Motor neuron (in vitro differentiated cells): ENCODE measurements at regions not wholly inside any gene's neighbourhood (a gene's known extent, or its start where the extent isn't known, plus 50 kb on each side); places are given as distances from the start of the nearest gene placed in this dataset.

Experiments used
- ATAC-seq, 8 experiments: fragments of 200-7000 bp; cut with Tn5 transposase; replicated peaks in 6 of 8; 2 replicates each; pipeline ENCODE4 v1.8.0; 2021; ENCODE audit warnings: mild to moderate bottlenecking in 8 of 8, moderate library complexity in 8 of 8
- H3K27ac ChIP-seq, 2 donors: fragments of 250-450 bp; sonication (Bioruptor Pico); 2 replicates each; pipeline ENCODE4 v1.9.0; 2021; ENCODE audit warnings: antibody characterized with exemption in 2 of 2, mild to moderate bottlenecking in 2 of 2, moderate library complexity in 1 of 2
- H3K4me1 ChIP-seq, 2 donors: fragments of 250-450 bp; sonication (Bioruptor Pico); replicated peaks in 1 of 2; 2 replicates each; pipeline ENCODE4 v1.6.1; 2021; ENCODE audit warnings: antibody characterized with exemption in 2 of 2, mild to moderate bottlenecking in 2 of 2, moderate library complexity in 1 of 2
- H3K4me3 ChIP-seq, 5 donors: fragments of 250-450 bp; sonication (Bioruptor Pico); 2 replicates each; pipeline ENCODE4 v1.9.0; 2021; ENCODE audit warnings: antibody characterized with exemption in 5 of 5, mild to moderate bottlenecking in 5 of 5, moderate library complexity in 4 of 5
- WGBS, 10 experiments: fragments of 450-650 bp; shearing (Covaris generic); methylation state at CpG; one replicate each; pipeline ENCODE4 v1.0.0; 2022; 5-methylcytosine and 5-hydroxymethylcytosine counted together
- in situ Hi-C, 9 experiments: fragments of 400-800 bp; cut with MboI; loops; one replicate each; pipeline ENCODE4 v1.15.0; 2021; ENCODE audit warnings: low sequenced_read_pairs in 9 of 9, low pct_unique_long_range_greater_than_20kb in 2 of 9; ENCODE audit not compliant: unreplicated experiment in 9 of 9

DNA sequence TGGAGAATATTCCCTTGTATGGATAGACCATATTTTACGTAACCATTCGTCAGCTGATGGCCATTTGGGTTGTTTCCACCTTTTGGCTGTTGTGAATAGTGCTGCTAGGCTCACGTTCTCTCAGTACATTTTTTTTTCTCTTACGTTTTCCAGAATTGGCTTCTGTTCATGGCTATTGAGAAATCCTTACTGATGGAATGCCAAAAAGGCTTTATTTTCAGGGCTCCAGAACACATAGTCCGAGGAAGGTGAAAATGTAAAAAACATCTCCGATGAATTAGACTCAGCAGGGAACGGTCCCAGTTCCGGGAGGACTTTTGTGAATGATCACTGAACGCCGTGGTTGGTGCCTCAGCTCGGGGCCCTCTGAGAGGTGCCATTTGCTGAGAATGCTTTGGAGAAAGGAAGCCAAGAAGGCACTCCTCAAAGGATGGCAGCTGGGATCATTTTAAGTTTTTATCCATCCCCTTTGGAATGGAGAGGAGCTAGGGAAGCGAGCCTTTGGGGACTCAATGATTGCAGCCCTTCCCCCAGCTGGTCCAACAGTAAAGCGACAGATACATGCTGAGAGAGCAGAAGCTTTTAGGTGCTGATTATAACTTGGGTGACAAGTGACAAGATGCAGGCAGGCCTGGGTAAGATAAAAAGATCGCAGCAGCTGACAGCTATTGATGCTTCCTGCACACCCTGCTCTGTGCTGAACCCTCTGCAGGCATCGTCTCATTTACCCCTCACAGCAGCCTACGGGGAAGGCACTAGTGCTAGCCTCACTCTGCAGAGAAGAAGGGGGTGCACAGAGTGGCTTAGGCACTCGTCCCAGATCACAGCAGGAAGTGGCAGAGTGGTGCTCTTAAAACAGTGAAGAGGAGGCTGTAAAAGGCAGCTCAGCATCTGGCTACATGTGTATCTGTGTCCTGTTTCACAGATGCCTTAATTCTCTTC is 133.4 kb upstream of the KCNG1 start:
- peak in 2 of 8 experiments; percentile 24 to 37 for ATAC-seq
- 1 to 93% (median 65%) methylated on average over 3 to 15 of the region's 17 CpGs; no CpG with 5 or more reads in 1 of the 10 experiments for whole genome bisulfite sequencing, 10 experiments
- Histone ChIP-seq H3K4me1 (peaks cover 0 to 4% of the 10 kb centered on the region in 2 donors), H3K27ac (no peak overlapping the region), H3K4me3 (no peak overlapping the region)
- in situ Hi-C loops, result no loop called here

DNA sequence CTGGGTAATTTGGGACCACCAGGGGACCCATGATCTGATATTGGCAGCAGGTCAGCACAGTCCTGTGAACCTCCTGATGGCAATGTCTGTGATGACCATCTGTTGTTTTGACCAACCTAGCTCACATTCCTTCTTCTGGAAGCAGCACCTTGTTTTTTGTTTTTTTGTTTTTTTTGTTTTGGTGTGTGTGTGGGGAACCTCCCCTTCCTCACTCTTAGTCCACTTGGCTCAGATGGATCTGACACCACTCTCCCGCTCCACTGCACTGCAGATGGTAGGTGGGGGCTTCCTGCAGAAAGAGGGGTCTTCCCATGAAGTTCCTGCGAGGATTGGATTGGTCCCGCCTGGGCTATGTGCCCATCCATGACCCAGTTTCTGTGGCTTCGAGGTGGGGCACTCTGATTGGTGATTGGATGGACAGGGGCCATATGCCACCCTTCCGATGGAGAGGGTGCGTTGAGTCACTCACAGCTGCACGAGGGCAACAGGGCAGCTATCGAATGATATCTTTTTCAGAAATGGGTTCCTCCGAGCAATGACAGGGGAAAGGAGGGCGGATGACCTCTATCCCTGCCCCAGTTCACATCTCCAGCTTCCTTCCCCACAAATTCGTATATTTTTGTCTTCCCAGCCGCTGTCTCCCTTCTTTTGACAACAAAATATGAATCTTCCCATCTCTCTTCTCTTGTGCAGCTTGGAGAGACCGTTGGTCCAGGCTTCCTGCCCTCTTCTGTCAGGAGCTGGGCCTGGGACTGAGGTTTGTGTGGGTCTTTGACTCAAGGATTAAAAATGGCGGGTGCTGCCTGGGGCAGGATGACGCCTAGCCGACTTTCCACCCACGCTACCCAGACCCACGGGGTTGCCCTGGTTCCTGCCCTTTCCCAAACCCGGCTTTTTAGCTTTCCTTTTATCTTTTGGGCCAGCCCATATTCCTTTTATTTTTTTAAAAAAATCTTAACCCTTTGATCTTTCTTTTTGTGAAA is 132.1 kb upstream of the KCNG1 start:
- H3K4me3 ChIP-seq, result no peak overlapping the region
- WGBS, 10 experiments, result 34 to 92% (median 84%) methylated on average over 2 to 15 of the region's 19 CpGs
- peaks cover 0 to 4% of the 10 kb centered on the region in 2 donors for H3K4me1 ChIP-seq
- no peak overlapping the region for H3K27ac ChIP-seq
- no peak for ATAC-seq
- in situ Hi-C loops, result no loop called here

DNA sequence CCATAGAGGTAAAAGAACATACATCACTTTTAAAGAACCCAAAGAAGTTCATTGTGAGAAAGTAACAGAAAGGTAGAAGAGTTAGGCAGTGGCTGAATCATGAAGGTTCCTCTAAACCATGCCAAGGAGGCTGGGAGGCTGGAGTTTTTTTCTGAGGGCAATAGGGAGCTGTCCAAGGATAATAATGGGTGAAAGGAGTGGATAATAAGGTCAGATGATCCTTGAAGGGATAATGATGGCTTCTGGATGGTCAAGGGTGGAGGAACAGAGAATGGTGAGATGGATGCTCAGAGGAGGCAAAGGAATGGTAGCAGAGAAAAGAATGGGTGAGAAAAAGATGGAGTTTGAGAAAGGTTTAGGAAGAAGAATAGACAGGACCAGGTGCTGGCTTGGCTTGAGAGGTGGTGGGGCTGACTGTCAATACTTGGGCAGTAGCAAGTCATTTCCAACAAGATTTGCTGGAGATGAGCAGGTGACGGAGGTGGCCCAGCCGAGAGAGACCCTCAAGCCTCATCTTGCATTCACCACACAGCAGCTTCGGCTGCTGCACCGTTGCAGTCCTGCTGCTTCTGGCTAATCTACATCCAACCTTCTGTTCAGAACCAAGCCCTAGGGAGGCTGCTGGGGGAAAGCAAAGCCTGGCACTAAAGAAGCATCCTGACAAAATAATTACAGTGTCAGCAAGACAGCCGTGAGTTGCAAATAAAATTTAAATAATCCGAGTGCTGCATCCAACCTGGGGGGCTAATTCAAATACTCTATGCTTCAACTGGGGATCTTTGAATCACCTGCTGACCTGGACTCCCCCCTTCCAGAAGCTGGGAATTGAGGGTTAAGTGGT is 131.2 kb upstream of the KCNG1 start:
- peaks cover 0 to 4% of the 10 kb centered on the region in 2 donors for H3K4me1 ChIP-seq
- no peak overlapping the region for H3K4me3 ChIP-seq
- 17 to 92% (median 61%) methylated on average over 2 to 6 of the region's 6 CpGs; no CpG with 5 or more reads in 1 of the 10 experiments for WGBS, 10 experiments
- no peak overlapping the region for H3K27ac ChIP-seq
- ATAC-seq, result no peak
- in situ Hi-C loops, result no loop called here

DNA sequence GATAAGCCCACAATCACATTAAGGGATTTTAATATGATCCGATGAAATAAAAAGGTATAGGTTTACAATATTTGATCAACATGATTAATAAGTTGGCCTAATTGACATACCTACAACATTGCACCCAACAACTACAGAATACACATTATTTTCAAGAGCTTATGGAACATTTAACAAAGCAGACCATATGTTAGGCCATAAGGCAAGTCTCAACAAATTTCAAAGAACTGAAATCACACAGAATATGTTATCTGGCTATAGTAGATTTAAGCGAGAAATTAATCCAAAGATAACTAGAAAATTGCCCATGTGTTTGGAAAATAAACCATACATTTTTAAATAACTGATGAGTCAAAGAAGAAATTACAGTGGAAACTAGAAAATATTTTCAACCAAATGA is 126.0 kb upstream of the KCNG1 start:
- WGBS, 10 experiments, result 21 to 100% (median 93%) methylated on average over 1 to 2 of the region's 2 CpGs
- no peak for ATAC-seq
- Histone ChIP-seq H3K27ac (no peak overlapping the region), H3K4me1 (no peaks in the 10 kb centered on the region), H3K4me3 (no peak overlapping the region)
- in situ Hi-C loops, result no loop called here

DNA sequence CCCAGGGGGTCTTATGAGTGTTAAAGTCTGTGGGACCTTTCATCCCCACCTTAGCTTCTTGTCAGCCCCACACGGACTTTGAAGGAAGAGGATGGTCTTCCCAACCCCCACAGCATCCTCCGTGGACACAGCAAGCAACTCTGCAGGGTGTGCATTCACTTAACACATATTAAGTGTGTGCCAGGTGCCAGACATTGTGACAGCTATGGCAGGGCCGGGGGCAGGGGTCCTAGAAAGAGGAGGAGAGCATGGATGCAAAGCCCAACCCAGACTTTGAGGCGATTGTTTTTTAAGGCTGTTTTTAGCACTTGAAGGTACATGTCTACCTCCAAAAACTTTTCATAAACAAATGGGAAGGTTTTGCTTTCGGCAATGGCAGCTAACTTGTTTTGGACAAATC is 121.6 kb upstream of the KCNG1 start:
- ATAC-seq, result no peak

DNA sequence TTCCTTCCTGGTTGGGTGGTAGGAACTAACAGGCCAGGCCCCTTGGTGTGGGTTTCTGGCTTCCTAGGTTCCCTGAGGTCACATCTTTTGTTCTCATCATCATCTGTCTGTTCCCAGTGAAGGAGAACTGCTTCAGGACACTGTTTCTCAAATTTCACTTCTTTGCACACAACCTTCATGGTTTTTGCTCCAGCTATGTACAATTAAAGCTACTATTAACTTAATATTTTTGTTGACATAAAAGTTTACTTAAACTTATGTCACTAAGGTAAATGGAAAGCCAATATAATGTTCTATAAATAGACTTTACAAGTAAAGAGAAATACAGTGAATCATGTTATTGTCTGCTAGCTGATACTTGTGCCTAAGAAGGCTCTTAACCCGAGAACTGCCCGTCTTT is 120.7 kb upstream of the KCNG1 start:
- no peak overlapping the region for H3K27ac ChIP-seq
- no peak for ATAC-seq
- H3K4me1 ChIP-seq, result no peaks in the 10 kb centered on the region
- no peak overlapping the region for H3K4me3 ChIP-seq
- WGBS, 10 experiments, result 60 to 100% (median 94%) methylated on average over 1 to 2 of the region's 2 CpGs; no CpG with 5 or more reads in 6 of the 10 experiments
- in situ Hi-C loops, result no loop called here

More for the DNA sequence above, 121.6 kb upstream of the KCNG1 start:
- Histone ChIP-seq H3K4me3 (no peak overlapping the region), H3K27ac (no peak overlapping the region), H3K4me1 (no peaks in the 10 kb centered on the region)
- in situ Hi-C loops, result no loop called here
- WGBS, 10 experiments, result 8 to 100% (median 44%) methylated on average over 1 to 5 of the region's 5 CpGs; no CpG with 5 or more reads in 1 of the 10 experiments

DNA sequence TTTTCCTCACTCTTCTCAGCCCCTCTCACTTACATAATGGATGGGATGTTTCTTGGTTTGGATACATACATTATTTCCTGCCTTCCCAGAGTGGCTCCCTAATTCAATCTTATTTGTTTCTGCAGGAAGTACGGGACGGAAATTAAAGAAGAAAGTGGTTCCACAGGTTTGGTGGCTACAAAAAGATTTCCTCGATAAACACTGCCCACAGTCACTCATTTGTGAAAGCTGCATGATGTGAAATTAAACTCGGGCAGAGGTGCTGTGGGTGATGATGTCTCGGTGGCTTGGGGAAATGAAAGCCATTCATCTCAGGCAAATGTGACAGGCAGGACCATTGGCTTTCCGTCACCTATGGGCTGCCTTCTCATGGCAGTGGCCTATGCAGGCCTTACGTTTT is 119.5 kb upstream of the KCNG1 start:
- no peak overlapping the region for H3K4me3 ChIP-seq
- no peak for ATAC-seq
- in situ Hi-C loops, result no loop called here
- WGBS, 10 experiments, result 42 to 100% (median 88%) methylated on average over 2 to 6 of the region's 7 CpGs; no CpG with 5 or more reads in 2 of the 10 experiments
- no peaks in the 10 kb centered on the region for H3K4me1 ChIP-seq
- no peak overlapping the region for H3K27ac ChIP-seq

DNA sequence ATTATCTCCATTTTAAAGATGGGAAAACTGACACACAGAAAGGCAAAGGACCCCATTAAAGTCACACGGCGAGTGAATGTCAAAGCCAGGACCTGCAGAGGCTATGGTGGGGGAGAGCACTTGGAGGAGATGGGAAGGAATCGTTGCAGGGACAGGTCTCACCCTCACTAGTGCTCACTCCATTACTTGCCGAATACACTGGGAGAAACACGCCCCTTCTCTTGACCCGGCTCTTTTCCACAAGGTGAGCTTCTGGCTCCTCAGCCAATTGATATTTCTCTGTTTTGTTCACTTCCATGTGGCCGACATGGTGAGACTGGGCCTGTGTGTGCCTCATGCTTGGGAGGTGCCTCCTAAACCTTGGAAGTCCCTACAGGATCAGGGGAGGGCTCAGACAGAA is 117.8 kb upstream of the KCNG1 start:
- no peaks in the 10 kb centered on the region for H3K4me1 ChIP-seq
- H3K27ac ChIP-seq, result no peak overlapping the region
- H3K4me3 ChIP-seq, result no peak overlapping the region
- no peak for ATAC-seq
- in situ Hi-C loops, result no loop called here
- WGBS, 10 experiments, result 0 to 100% (median 92%) methylated on average over 1 to 7 of the region's 7 CpGs; no CpG with 5 or more reads in 1 of the 10 experiments

DNA sequence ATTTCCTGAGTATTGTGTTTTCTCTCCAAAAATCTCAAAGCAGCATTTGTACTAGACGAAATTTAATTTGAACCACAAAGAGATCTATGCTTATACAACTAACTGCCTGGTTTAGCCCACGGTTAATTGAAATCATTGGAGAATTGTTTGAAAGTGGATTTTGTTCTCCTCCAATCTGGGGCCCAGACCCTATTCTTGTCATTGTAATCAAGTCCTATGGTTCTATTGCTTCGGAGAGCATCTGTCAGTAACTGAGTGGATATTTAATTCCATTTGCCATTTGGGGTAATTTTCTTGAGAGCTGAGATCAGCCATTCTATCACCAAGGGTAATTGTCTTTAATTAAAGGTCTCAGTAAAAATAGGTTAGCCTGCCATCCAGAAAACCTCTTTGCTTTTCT is 117.0 kb upstream of the KCNG1 start:
- H3K4me3 ChIP-seq, result no peak overlapping the region
- no peak overlapping the region for H3K27ac ChIP-seq
- WGBS, 10 experiments, result 14 to 100% (median 78%) methylated on average over 1 to 3 of the region's 3 CpGs; no CpG with 5 or more reads in 1 of the 10 experiments
- H3K4me1 ChIP-seq, result no peaks in the 10 kb centered on the region
- in situ Hi-C loops, result no loop called here
- ATAC-seq, result no peak

DNA sequence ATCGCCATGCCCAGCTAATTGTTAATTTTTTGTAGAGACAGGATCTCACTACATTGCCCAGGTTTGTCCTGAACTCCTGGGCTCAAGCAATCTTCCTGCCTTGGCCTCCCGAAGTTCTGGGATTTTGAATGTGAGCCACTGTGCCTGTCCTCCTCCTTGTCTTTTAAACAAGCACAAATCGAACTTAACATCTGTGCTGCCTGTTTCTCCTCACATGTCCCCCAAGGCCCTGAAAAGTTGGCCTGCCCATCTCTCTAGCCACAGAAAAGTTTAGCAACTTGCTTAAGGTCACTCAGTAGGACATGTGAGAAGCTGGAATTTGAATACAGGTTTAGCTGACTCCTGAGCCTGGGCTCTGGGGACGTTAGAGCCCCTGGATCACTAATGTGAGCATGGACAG is 115.7 kb upstream of the KCNG1 start:
- Histone ChIP-seq H3K27ac (no peak overlapping the region), H3K4me3 (no peak overlapping the region), H3K4me1 (no peaks in the 10 kb centered on the region)
- ATAC-seq, result no peak
- WGBS, 10 experiments, result 40 to 100% (median 80%) methylated on average over 1 to 4 of the region's 4 CpGs; no CpG with 5 or more reads in 4 of the 10 experiments
- in situ Hi-C loops, result no loop called here

DNA sequence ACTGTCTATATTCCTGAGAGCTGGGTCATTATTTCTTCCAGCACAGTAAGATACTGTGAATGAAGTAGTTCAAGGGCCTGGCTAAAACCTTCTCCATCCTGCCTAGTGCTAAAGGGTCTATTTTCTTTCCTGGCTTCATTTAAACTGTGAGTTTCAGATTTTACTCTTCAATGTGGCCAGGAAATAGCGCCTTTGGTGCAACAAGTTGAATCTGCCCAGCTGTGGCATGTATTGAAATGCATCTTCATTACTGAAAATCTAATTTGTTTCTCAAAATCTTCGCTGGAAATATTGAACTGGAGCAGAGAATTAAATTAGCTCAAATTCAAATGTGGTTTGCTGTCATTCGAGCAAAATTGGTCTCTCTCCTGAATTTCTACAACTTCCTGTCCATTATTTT is 114.6 kb upstream of the KCNG1 start:
- Histone ChIP-seq H3K27ac (no peak overlapping the region), H3K4me3 (no peak overlapping the region), H3K4me1 (no peaks in the 10 kb centered on the region)
- WGBS, 10 experiments, result 18 to 100% (median 86%) methylated on average over 1 to 3 of the region's 3 CpGs
- no peak for ATAC-seq
- in situ Hi-C loops, result no loop called here

DNA sequence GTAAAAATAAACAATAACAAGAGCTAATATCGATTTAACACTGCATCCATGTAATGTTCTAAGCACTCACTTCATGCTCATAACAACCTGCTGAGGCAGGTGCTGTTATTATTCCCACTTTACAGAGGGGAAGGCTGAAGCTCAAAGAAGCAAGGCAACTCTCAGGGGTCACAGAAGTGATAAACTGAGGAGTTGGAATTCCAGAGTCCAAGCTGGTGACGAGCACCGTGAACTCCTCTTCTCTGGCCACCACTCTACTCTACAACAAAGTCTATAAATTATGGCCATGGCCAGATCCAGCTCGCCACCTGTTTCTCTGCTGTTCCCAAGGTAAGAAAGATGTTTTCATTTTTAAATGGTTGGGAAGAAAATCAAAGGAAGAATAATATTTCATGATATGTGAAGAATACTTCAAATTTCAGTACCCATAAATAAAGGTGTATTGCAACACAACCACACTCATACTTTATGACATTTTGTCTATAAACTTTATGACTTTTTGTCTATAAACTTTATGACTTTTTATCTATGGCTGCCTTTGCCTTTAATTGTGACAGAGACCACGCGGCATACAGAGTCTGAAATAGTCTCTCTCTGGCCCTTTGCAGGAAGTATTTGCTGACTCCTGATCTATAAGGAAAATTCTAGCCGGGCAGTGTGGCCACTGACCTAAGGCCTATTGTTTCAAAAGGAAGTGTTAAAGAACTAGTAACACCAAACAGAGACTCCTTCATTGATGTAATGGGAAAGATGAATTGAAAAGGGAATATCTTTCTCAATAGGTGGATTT is 113.2 kb upstream of the KCNG1 start:
- WGBS, 10 experiments, result 4 to 91% (median 79%) methylated on average over 2 to 7 of the region's 7 CpGs; no CpG with 5 or more reads in 1 of the 10 experiments

More for the DNA sequence above, 113.2 kb upstream of the KCNG1 start:
- H3K4me3 ChIP-seq, result no peak overlapping the region
- no peak overlapping the region for H3K27ac ChIP-seq
- no peak for ATAC-seq
- in situ Hi-C loops, result no loop called here
- no peaks in the 10 kb centered on the region for H3K4me1 ChIP-seq
